GM18498 (cell line): ENCODE measurements at regions not wholly inside any gene's neighbourhood (a gene's known extent, or its start where the extent isn't known, plus 50 kb on each side); places are given as distances from the start of the nearest gene placed in this dataset.

Source experiments
- ATAC-seq: cut with Tn5 transposase; IDR thresholded peaks from one replicate; pipeline ENCODE4 v1.9.1; 2021; ENCODE audit warnings: mild to moderate bottlenecking, moderate library complexity; ENCODE audit not compliant: unreplicated experiment

DNA sequence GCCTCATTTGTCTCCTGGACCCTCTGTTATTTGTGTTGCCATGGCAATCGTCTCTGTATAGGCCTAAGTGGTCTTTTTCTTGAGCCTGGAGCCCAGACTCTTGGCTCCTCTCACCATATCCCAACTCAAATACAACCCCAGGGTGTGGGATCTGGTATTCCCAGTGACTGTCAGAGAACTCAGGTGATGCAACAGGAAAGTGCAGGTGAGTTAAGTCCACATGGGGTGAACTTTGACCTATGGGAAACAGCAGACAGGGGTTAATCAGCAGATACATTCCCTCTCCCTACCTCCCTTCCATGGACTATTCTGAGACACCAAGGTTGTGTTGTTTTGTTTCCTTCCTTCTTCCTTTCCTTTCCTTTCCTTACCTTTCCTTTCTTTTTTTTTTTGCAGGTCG lies 130.9 kb upstream of the RPS6KA3 start:
- ATAC-seq: no peak

DNA sequence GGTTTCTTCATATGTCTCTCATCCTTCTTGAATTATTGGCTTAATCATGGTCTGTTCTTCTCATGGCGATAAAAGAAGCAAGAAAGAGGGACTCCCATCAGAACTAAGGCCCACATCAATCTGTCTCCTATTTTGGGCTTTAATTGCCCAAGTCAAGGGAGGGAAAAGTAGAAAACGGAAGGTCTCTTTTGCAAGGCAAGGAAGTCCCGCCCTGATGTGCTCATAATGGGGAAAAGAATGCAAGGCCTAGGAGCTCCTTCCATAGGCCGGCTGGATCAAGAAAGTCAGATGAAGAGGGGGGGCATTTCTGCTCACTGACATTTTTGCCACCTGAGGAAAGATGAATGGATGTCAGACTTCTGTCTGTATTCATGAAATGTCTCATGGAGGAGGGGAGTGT lies 127.7 kb upstream of the RPS6KA3 start:
- no peak for ATAC-seq

DNA sequence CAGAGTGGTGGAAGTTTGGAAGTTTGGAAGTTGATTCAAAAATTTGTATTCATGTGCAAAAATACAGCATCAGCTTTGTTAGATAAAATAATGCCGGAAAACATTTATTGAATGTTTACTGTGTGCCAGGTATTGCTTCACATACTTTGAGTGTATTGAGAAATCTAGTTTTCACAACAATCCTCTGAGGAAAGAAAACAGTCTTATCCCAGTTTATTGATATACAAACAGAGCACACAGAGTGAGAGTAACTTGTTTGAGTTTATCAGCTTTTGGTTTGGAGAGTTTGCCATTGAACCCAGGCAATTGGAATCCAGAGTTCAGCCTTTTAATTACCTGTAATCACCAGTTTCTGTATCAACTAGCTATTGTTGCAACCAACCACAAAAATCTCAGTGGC lies 127.2 kb upstream of the RPS6KA3 start:
- no peak for ATAC-seq

DNA sequence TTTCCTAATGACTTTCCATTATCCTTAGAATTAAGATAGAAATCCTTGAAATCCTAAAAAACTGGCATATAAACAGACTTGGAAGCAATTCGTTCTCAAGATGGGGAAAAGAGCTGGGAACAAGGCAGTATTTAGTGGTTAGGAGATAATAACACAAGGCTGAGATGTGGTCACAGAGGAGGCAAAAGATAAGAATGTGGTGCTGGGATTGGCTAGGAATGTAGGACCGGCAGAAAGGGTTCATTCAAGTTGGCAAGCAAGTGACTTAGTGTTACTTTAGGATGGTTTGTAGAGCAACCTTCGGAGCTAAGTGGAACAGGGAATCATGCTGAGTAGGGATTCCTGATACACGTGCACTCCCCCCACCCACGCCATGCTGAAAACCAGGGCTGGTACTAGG lies 121.9 kb upstream of the RPS6KA3 start:
- ATAC-seq: no peak

DNA sequence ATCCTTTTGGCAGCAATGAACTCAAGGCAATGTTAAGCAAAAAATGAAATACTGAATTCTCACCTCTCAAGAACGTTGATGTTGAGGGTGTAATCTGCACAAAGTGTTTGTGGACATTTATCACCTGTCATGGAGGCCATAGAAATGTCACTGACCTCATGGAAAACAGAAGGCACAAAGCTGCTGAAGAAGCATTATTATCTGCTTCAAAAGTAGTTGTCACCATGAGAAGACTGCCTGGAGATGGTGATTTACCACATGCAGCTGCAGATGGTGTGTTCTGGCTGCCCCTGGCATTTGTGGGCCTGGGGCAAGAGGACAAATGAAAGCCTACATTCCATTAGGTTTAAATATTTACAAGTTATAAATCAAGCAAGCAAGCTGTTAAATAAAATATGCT lies 116.8 kb upstream of the RPS6KA3 start:
- ATAC-seq: no peak

DNA sequence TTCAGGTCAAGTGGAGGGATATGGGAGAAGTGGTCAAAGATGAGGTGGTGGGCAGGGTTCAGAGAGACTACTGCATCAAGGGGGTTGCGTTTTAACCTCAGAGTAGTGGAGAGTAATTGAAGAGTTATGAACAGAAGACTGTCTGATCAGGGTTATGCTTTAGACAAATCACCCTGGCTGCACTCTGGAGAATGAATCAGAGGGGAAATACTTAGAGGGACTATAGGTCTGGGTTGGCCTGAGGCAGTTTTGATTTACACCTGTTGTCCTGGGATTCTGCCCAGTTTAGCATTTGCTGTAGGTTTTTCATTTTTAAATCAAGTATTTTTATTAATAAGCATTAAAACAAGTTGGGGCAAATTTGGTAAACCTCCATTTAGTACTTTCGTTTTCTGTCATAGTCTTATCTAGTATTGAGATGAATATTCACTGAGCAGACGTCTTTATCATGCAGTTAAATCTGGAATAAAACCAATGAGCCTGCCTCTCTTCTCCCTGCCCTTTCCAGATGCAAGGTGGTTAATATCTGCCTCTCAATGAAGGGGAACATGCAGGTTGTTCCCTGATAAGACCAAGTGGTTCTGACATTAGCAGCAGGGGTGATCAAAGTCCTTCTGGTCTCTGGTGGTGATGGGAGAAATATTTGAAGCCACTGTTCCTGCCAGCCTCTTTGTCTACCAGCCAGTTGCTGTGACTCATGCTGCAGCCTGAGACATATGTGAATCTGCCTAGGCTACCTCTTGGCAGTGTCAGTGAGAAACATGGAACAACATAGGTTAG lies 116.0 kb upstream of the RPS6KA3 start:
- peak; percentile 68 for ATAC-seq

DNA sequence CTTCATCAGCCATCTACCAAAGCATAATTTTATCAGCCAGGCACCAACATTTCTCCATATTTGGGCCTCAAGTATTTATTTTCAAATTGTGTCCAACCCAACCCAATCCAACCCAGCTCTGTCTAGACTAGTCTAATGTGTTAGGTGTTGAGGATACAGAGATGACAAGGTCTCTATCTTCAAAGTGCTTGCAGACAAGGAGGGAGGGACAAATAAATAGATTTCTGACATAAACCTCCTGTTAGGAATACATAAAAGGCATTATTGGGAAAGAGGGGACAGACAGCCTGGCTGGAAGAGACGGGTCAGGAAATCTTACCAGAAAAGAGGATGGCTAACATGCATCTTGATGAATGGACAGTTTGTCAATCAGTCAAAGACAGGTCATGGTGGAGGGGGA lies 115.4 kb upstream of the RPS6KA3 start:
- no peak for ATAC-seq

DNA sequence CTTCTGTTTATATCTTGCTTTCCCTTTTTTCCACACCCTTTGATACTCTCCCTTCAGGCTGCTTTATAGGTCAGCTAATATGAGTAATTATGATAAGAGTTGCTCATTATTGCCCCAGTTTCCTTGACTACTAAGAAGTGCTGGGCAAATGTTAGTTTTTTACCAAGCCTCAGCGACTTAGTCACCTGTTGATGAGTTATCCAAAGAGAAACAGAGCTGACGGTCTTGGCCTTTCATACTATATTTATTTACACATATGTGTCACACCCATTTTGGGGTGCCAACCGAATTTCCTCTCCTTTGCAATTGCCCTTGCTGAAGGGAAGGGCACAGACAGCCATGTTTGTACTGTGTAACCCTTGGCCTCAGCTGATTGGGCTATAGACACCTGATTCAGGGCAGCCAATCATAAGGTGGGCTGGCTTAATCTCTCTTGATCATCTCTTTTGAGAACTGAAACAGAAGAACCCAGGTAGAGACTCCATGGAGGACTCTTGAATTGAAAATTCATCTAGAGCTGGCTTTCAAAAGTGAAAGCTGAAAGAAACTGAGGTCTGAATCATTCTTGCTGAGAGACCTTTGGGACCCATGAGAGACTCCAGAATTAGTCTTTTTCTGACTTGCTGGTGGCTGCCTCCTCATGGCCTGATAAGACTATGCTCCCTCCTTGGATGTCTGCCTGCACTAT lies 111.7 kb upstream of the RPS6KA3 start:
- ATAC-seq: peak; percentile 64

DNA sequence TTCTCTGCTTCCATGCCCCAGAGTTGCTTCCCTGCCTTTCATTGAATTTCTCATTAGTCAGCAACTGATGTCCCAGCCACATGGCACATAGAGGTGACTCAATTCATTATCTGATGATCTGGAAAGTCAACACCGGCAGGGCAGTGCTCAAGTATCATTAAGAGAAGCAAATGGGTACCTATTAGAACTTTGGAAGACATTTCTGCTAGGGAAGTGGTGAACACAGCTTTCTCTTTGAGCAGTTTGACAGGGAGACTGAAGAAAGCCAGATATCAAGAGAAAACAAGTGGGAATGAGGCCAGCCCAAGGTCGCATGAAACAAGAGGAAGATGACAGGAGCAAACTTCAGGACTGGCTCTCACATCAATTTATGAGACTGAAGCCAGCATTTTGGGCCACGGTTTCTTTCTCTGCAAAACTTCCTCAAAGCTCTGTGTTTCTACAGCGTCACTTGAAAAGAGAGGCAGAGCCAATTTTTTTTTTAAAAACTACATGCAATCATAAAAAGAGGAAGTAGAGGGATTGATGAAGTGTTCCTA lies 108.3 kb upstream of the RPS6KA3 start:
- ATAC-seq: no peak

DNA sequence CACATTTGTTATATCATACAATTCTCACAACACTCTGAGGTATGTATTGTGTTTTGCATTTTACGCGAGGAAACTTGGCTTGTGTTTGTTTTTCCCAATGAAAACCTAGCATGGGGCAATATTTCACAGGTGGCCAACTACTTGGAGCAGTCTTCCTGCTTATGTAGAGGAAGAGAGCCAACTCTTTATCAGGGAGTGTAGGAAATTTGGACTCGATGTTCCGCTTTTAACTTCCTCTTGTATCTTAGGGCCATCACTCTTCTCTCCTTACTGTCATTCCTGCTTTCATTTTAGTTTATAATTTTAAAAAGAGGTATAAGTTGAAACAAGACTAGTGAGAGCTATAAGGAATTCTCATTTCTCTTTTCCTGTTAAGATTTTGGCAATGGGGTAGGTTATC lies 107.7 kb upstream of the RPS6KA3 start:
- no peak for ATAC-seq

DNA sequence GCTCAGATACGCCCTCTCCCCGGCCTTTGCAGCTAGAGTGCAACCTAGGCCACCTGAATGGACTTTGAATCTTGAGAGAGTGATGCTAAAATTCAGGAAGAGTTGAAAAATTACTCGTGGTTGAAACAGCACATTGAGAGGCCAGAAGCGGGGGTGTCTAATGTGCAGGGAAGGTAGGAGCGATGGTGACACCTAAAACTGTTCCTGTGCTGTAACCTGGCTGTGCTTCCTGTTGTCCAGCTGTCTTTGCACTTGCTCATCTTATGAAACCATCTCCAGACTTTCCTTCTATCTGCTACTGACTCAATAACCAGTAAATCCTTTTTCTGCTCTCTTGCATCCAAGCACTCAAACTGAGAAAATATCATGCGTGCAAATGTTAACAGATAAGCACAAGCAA lies 106.4 kb upstream of the RPS6KA3 start:
- ATAC-seq: no peak

DNA sequence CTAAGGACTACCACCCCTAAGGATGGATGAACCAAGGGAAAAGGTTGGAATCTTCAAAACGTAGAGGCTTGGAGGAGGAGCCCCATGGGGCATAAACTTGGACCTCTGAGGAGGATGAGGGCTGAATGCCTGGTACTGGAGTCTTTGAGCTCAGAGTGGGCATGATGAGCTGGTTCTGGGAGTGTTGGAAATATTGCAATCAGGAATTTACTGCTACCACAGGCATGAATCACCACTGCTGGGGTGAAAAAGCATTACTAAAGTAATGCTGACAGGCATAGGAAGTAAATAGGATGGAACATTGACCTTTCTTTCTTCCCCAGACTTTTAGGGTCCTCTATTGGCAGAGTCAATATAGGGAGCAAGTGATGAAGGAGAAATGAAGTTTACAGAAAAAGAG lies 105.8 kb upstream of the RPS6KA3 start:
- ATAC-seq: no peak

DNA sequence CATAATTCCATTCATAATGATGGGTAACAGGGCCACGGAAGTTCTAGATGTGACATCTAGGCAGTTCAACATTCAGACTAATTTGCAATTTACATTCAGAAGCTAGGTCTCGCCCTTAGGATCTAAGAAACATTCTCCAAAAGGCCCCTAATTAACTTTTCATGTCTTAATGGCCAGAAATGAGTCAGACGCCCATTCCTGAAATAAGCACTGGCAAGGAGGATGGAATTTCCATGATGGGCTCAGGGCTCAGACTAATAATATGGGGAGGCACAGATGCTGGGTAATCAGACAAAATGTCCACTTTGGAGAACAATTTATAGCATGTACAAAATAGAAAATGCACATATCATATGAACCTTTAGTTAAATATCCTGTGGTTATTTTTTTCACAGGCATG lies 102.8 kb upstream of the RPS6KA3 start:
- no peak for ATAC-seq

DNA sequence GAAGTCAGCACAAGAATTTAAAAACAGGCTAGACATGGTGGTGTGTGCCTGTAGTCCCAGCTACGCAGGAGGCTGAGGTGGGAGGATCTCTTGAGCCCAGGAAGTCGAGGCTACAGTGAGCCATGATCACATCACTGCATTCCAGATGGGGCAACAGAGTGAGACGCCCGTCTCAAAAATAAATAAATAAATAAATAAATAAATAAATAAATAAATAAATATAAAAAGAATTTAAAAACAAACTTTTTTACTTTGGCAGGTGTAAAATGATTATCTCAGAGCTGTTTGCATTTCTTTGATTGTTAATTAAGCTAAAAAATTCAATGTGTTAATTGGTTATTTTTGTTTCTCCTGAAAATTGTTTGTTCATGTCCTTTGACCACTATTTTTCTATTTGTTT lies 97.5 kb upstream of the RPS6KA3 start:
- ATAC-seq: no peak

DNA sequence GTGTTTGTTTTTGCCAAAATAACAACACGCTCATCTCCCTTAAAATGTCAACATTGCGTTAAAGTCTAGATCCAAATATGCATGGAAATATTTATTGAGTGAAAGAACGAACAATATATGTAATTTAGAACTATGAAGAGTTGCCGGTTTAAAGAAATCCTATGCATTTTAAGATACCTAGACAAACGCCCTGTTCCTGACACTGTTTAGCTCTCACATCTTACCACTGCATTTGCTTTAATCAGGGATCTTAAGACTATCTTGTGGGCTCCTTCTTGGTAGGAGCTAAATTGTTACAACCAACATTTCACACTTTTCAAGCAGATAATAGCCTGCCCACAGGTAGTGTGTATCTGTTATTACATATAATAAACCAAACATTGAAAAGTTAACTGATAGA lies 96.6 kb upstream of the RPS6KA3 start:
- ATAC-seq: no peak

DNA sequence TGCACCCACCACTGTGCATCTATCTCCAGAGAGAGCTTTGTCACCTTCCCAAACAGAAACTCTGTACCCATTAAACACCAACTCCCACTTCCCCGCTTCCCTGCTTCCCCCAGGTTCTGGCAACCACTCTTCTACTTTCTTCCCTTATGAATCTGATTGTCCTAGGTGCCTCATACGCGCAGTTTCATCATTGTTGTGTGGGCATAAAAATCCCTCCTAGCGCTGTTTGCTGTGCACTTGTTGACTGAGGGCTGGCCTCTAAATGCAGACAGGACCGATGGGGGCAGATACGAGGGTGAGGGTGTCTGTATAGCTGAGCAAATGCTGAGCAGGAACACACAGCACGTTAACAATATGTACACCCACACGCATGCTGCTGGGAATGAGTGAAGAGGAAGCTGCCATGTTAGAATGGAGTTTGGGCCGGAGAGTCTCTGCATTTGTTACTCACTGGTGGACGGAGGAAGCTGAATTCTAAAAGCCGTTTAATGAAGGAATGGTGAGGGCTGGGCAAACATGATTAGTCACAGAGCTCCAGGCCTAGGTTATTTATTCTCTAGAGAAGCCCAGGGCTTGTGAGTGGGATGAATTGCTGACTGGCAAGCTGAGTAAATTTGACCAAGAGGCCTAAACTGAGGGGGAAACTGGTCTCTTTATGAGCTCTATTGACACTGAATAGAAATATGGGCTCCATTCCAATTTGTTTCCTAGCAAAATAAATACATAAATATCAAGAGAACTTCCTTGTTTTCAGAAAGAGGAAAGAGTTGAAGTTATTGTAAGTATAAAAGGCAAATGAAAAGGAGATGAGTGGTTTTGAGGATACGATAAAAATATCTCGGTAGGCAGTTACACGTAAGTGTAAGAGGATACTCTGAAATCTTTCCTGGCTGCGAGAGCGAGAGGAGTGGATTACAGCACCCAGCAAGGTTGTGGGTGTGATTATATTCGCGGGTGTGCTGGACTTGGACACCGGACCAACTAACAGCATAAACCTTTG lies 95.9 kb upstream of the RPS6KA3 start:
- no peak for ATAC-seq

DNA sequence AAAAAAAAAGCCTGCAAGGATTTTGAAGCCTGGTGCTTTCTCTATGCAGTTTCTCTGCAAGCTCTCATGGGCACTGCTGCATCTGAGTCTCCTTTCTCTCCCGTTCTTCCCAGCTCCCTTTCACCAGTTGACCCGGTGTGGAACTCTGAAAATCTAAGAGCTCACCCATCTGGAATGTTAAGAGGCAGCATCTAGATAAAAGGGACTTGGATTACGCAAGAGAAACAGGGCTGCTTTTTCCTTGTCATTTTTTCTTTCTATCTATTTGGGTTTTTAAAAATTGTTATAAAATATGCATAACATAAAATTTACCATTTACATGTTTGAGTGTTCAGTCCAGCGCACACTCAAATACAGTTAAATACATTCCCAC lies 95.2 kb upstream of the RPS6KA3 start:
- ATAC-seq: no peak

DNA sequence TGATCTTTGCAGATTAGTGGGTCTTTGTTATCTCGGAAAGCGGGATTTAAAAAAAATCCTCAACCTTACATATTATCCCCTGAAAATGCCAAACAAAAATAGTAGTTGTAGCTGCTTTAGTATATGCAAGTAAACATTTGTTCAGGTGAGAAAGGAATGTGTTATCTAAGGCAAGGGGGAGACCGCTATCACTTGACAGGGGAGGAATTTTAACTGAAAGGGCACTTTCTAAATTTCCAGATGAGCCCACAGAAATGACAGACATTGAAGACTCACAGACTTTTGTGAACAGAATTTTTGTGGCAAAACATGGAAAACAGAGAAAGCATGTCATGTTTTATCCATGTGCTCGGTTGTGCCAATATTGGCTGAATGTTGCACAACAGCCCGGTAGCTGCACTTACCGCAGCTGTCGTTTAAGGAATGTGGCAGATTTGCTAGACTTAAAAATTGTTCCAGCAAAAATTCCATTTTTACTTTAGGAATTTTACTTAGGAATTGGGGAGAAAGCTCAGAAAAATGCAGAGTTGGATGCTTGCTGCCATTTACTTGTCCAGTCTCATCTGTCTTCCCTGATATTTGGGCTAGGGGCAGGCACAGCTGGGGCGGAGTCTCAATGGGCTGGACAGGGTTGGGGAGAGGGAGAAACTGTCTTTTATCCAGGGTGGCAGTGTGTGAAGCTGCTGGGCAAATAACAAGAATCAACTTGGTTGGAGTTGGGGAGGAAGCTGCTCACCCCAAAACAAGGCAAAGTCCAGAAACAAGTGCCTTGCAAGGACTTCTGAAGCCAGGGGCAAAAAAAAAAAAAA lies 94.6 kb upstream of the RPS6KA3 start:
- ATAC-seq: no peak

DNA sequence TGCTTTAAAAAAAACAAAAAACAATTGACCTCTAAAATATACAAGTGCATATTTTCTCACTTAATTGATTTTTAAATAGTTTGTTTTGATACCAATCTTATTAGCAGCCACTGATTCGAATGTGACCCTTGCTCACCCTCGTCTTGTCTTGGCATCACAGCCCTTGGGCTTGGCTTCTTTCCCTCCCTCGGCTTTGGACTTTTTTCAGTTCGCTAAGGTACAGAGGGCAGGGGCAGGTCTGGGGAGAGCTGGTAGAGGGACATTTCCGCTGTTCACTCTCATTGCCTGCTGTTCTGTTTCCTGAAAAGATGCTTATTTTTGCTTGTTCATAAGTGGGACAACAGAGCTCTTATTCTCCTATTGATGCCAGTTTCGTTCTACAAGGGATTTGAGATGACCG lies 88.5 kb upstream of the RPS6KA3 start:
- no peak for ATAC-seq

DNA sequence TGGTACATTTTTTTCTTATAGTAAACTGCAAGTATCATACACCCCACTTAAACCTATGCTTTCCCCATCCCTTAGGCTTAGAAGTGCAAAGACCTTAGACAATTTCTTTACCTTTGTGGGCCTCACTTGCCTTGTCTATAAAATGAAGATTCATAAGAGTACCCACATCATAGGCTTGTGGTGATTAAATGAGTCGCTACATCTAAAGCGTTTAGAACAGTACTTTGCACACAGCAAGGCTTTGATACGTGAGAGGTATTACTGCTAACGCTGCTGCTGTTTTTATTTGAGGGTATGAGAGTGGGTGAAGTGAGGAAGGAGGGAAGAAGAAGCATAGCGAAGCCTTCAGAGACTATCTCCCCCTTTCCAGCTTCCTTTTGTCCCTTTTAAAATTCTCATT lies 87.8 kb upstream of the RPS6KA3 start:
- no peak for ATAC-seq
